ENCODE measurements at regions not wholly inside any gene's neighbourhood (a gene's known extent, or its start where the extent isn't known, plus 50 kb on each side); places are given as distances from the start of the nearest gene placed in this dataset.

- ChIA-PET POLR2A (no interaction called here), CTCF (interaction anchor here (1.3 kb wide), 1 partner anchor 31 kb away, joined by 3 read pairs; no protein-coding TSS in a partner anchor)
- no peak for TF ChIP-seq EZH2 (IDR thresholded peaks at IDR 0.05; ENCODE audit: borderline replicate concordance, insufficient read depth, low read depth, low read length, poor library complexity, severe bottlenecking)
- TF ChIP-seq CTCF (IDR thresholded peaks at IDR 0.05) = no peak
- no peaks in the 10 kb centered on the region for H3K4me1 Mint-ChIP-seq
- H3K27me3 Mint-ChIP-seq = peaks cover 6% of the 10 kb centered on the region
- Histone ChIP-seq H2AFZ (ENCODE audit: insufficient read depth, low read depth, low read length, poor library complexity, severe bottlenecking) (no peak overlapping the region), H3K27ac (ENCODE audit: low read length in 2 of 2) (no peak overlapping the region), H3K4me1 (ENCODE audit: control insufficient read depth in 2 of 2, insufficient read depth in 2 of 2, low read length in 2 of 2) (no peaks in the 10 kb centered on the region), H3K36me3 (replicated peaks in 1 of 2; ENCODE audit: control extremely low read depth in 1 of 2, control insufficient read depth in 1 of 2, extremely low read depth in 1 of 2, insufficient read depth in 2 of 2, low read length in 1 of 2) (no peaks in the 10 kb centered on the region), H4K20me1 (ENCODE audit: control insufficient read depth, insufficient read depth, low read length, poor library complexity, severe bottlenecking) (no peaks in the 10 kb centered on the region), H3K4me3 (ENCODE audit: control extremely low read depth in 1 of 5, extremely low read depth in 1 of 5, insufficient read depth in 1 of 5, low read depth in 2 of 5, low read length in 4 of 5) (no peak overlapping the region), H3K9me3 (ENCODE audit: control extremely low read depth in 1 of 3, control insufficient read depth in 2 of 3, insufficient read depth in 1 of 3, low read length in 2 of 3) (no peaks in the 10 kb centered on the region), H3K79me2 (ENCODE audit: control insufficient read depth, insufficient read depth, low read length) (no peaks in the 10 kb centered on the region), H3K9ac (ENCODE audit: low read length) (no peak overlapping the region), H3K4me2 (replicated peaks; ENCODE audit: low read depth, low read length, poor library complexity, severe bottlenecking) (no peak overlapping the region), H3K27me3 (replicated peaks in 1 of 4; ENCODE audit: control extremely low read depth in 1 of 4, control insufficient read depth in 3 of 4, insufficient read depth in 4 of 4, low read length in 3 of 4) (no peaks in the 10 kb centered on the region)
- no peak for DNase-seq
- H3K27ac Mint-ChIP-seq = no peak overlapping the region
- no peak overlapping the region for H3K4me3 Mint-ChIP-seq
- WGBS (ENCODE audit: insufficient coverage) = 100% methylated on average over 2 of the region's 2 CpGs
- H3K9me3 Mint-ChIP-seq (ENCODE audit: insufficient read depth) = no peaks in the 10 kb centered on the region
- intact Hi-C loops (cut with micrococcal nuclease) = no loop called here
- no peak for ATAC-seq (ENCODE audit: low read depth)
These were observed 88.4 kb upstream of the PCDH8 start for GRCh38 chr13:52936806-52937205.

GRCh38 chr13:52934258-52934657 lies 85.8 kb upstream of the PCDH8 start:
- no peak overlapping the region for H3K4me3 ChIP-seq (ENCODE audit: control extremely low read depth in 1 of 5, extremely low read depth in 1 of 5, insufficient read depth in 1 of 5, low read depth in 2 of 5, low read length in 4 of 5)
- intact Hi-C loops (cut with micrococcal nuclease) = no loop called here
- no peak overlapping the region for H3K27ac ChIP-seq (ENCODE audit: low read length in 2 of 2)
- H3K4me2 ChIP-seq (replicated peaks; ENCODE audit: low read depth, low read length, poor library complexity, severe bottlenecking) = no peak overlapping the region
- Mint-ChIP-seq H3K9me3 (ENCODE audit: insufficient read depth) (no peaks in the 10 kb centered on the region), H3K27ac (no peak overlapping the region), H3K27me3 (no peaks in the 10 kb centered on the region), H3K4me3 (no peak overlapping the region), H3K4me1 (no peaks in the 10 kb centered on the region)
- H3K4me1 ChIP-seq (ENCODE audit: control insufficient read depth in 2 of 2, insufficient read depth in 2 of 2, low read length in 2 of 2) = no peaks in the 10 kb centered on the region
- WGBS (ENCODE audit: insufficient coverage) = 87% methylated on average over 6 of the region's 7 CpGs
- CTCF ChIA-PET = no interaction called here
- H3K27me3 ChIP-seq (replicated peaks in 1 of 4; ENCODE audit: control extremely low read depth in 1 of 4, control insufficient read depth in 3 of 4, insufficient read depth in 4 of 4, low read length in 3 of 4) = no peaks in the 10 kb centered on the region
- H4K20me1 ChIP-seq (ENCODE audit: control insufficient read depth, insufficient read depth, low read length, poor library complexity, severe bottlenecking) = no peaks in the 10 kb centered on the region
- no peaks in the 10 kb centered on the region for H3K79me2 ChIP-seq (ENCODE audit: control insufficient read depth, insufficient read depth, low read length)
- H3K36me3 ChIP-seq (replicated peaks in 1 of 2; ENCODE audit: control extremely low read depth in 1 of 2, control insufficient read depth in 1 of 2, extremely low read depth in 1 of 2, insufficient read depth in 2 of 2, low read length in 1 of 2) = no peaks in the 10 kb centered on the region
- H3K9ac ChIP-seq (ENCODE audit: low read length) = no peak overlapping the region
- no peak overlapping the region for H2AFZ ChIP-seq (ENCODE audit: insufficient read depth, low read depth, low read length, poor library complexity, severe bottlenecking)
- no peak for TF ChIP-seq EZH2 (IDR thresholded peaks at IDR 0.05; ENCODE audit: borderline replicate concordance, insufficient read depth, low read depth, low read length, poor library complexity, severe bottlenecking)
- TF ChIP-seq CTCF (IDR thresholded peaks at IDR 0.05) = no peak
- ATAC-seq (ENCODE audit: low read depth) (no peak), DNase-seq (no peak)
- POLR2A ChIA-PET = no interaction called here
- H3K9me3 ChIP-seq (ENCODE audit: control extremely low read depth in 1 of 3, control insufficient read depth in 2 of 3, insufficient read depth in 1 of 3, low read length in 2 of 3) = no peaks in the 10 kb centered on the region
